DMS53 treated with DMSO at 0.1 percent for 48 hours (cell line): ENCODE measurements at regions not wholly inside any gene's neighbourhood (a gene's known extent, or its start where the extent isn't known, plus 50 kb on each side); places are given as distances from the start of the nearest gene placed in this dataset.
"Not testable (repeated sequence)": the region's sequence is repeated elsewhere in the genome, so short reads cannot be mapped to it uniquely, and the experiment has no call there.

Source experiments
- DNase-seq: peaks from one replicate; lab custom pipeline; 2025; ENCODE audit not compliant: unreplicated experiment; lab: John Stamatoyannopoulos, UW

GRCh38 chr11:91527380-91528030 is 697.1 kb upstream of the FAT3 start:
- no peak for DNase-seq

GRCh38 chr11:91513734-91514133 is 710.9 kb upstream of the FAT3 start:
- DNase-seq, result no peak

- no peak for DNase-seq
Measured at GRCh38 chr11:91497847-91498246, 726.8 kb upstream of the FAT3 start.

- DNase-seq, result no peak
Measured at GRCh38 chr11:91495837-91496236, 728.8 kb upstream of the FAT3 start.

- DNase-seq, result no peak
Measured at GRCh38 chr11:91489989-91490388, 734.6 kb upstream of the FAT3 start.

- DNase-seq, result not testable (repeated sequence)
Measured at GRCh38 chr11:91483956-91484355, 740.7 kb upstream of the FAT3 start.

- not testable (repeated sequence) for DNase-seq
Measured at GRCh38 chr11:91481875-91482274, 742.7 kb upstream of the FAT3 start.

GRCh38 chr11:91470656-91471055 is 754.0 kb upstream of the FAT3 start:
- DNase-seq, result no peak

- no peak for DNase-seq
Measured at GRCh38 chr11:91459840-91460239, 764.8 kb upstream of the FAT3 start.

GRCh38 chr11:91446267-91446666 is 778.4 kb upstream of the FAT3 start:
- no peak for DNase-seq

GRCh38 chr11:91435694-91436395 is 788.8 kb upstream of the FAT3 start:
- no peak for DNase-seq

GRCh38 chr11:91433284-91434010 is 791.2 kb upstream of the FAT3 start:
- no peak for DNase-seq

- peak; percentile 41 for DNase-seq
Measured at GRCh38 chr11:91421641-91422040, 803.0 kb upstream of the FAT3 start.

- no peak for DNase-seq
Measured at GRCh38 chr11:91407842-91408241, 816.8 kb upstream of the FAT3 start.

GRCh38 chr11:91406009-91406408 is 818.6 kb upstream of the FAT3 start:
- no peak for DNase-seq

- no peak for DNase-seq
Measured at GRCh38 chr11:91404344-91404743, 820.3 kb upstream of the FAT3 start.

GRCh38 chr11:91397134-91397468 is 827.5 kb upstream of the FAT3 start:
- DNase-seq, result no peak

- peak; percentile 95 for DNase-seq
Measured at GRCh38 chr11:91396236-91397133, 828.1 kb upstream of the FAT3 start.

- peak; percentile 65 for DNase-seq
Measured at GRCh38 chr11:91394727-91395414, 829.7 kb upstream of the FAT3 start.

GRCh38 chr11:91394073-91394726 is 830.4 kb upstream of the FAT3 start:
- DNase-seq, result peak; percentile 37
